ENCODE measurements at regions not wholly inside any gene's neighbourhood (a gene's known extent, or its start where the extent isn't known, plus 50 kb on each side); places are given as distances from the start of the nearest gene placed in this dataset.

- H2BK15ac ChIP-seq (ENCODE audit: low read depth, low read length): no peak overlapping the region
- no peak overlapping the region for H3K14ac ChIP-seq (replicated peaks; ENCODE audit: low read depth, low read length)
- no peaks in the 10 kb centered on the region for H4K20me1 ChIP-seq (ENCODE audit: insufficient read depth, low read length)
- peaks cover 10% of the 10 kb centered on the region for H3K4me1 ChIP-seq (ENCODE audit: control insufficient read depth, insufficient read depth, low read length)
- intact Hi-C loops (cut with micrococcal nuclease) (no loop called here), dilution Hi-C loops (cut with HindIII; ENCODE audit: low sequenced_read_pairs, unreplicated experiment) (no loop called here), in situ Hi-C loops (cut with MboI; ENCODE audit: low sequenced_read_pairs) (no loop called here)
- no peak overlapping the region for H2BK5ac ChIP-seq (ENCODE audit: low read depth, low read length, poor library complexity, severe bottlenecking)
- no peak overlapping the region for H3K23ac ChIP-seq (ENCODE audit: low read depth, low read length)
- no peaks in the 10 kb centered on the region for H3K9me3 ChIP-seq (ENCODE audit: control insufficient read depth, insufficient read depth, low read length)
- BruUV-seq (replicated peaks): no TSS peak
- ATAC-seq (ENCODE audit: low read depth) (no peak), DNase-seq (no peak)
- ChIA-PET CTCF (interaction anchor here (0.5 kb wide), 1 partner anchor 1103 kb away, joined by 10 read pairs; no protein-coding TSS in a partner anchor), POLR2A (ENCODE audit: unreplicated experiment) (no interaction called here)
- TF ChIP-seq CEBPB (IDR thresholded peaks at IDR 0.05; ENCODE audit: low read depth, low read length): no peak
- no peak overlapping the region for H2AK9ac ChIP-seq (replicated peaks; ENCODE audit: low read depth, low read length, poor library complexity)
- no peaks in the 10 kb centered on the region; the same call in 1 of the 2 replicates for H3K9me1 ChIP-seq (ENCODE audit: insufficient read depth, low read length)
- no peak overlapping the region; the same call in 1 of the 2 replicates for H2AK5ac ChIP-seq (ENCODE audit: low read depth, low read length)
- H3K18ac ChIP-seq (ENCODE audit: low read depth, low read length): no peak overlapping the region
- no peak overlapping the region for H2BK120ac ChIP-seq (ENCODE audit: low read depth, low read length)
- no peak overlapping the region for H3K4ac ChIP-seq (ENCODE audit: low read depth, low read length)
- H4K5ac ChIP-seq (ENCODE audit: low read depth, low read length): no peak overlapping the region
- no peak overlapping the region for H3K27ac ChIP-seq (ENCODE audit: insufficient read depth, low read length)
- no peak overlapping the region for H2AFZ ChIP-seq (replicated peaks; ENCODE audit: low read length, poor library complexity)
- 92% methylated on average over 4 of the region's 11 CpGs; no CpG with 5 or more reads in 1 of the 2 experiments for WGBS, 2 experiments (ENCODE audit: extremely low coverage in 2 of 2, insufficient read length in 1 of 2)
- H3K27me3 ChIP-seq (ENCODE audit: control insufficient read depth, insufficient read depth, low read length): no peaks in the 10 kb centered on the region
- H2BK20ac ChIP-seq (ENCODE audit: low read depth, low read length): no peak overlapping the region
- H3K4me3 ChIP-seq (ENCODE audit: insufficient read depth, low read depth, low read length): no peak overlapping the region
- H3K4me2 ChIP-seq (ENCODE audit: low read depth, low read length): no peak overlapping the region
- H3K56ac ChIP-seq (ENCODE audit: extremely low read depth, insufficient read depth, low read length): no peak overlapping the region
- no peaks in the 10 kb centered on the region for H3K79me1 ChIP-seq (ENCODE audit: low read depth in 1 of 2, low read length in 2 of 2)
- no peak overlapping the region for H3K9ac ChIP-seq (ENCODE audit: low read depth, low read length)
- no peaks in the 10 kb centered on the region for H3K36me3 ChIP-seq (ENCODE audit: control insufficient read depth, insufficient read depth, low read length)
- H4K91ac ChIP-seq (ENCODE audit: insufficient read depth, low read depth, low read length): no peak overlapping the region; the same call in 1 of the 2 replicates
- H4K8ac ChIP-seq (ENCODE audit: low read depth in 2 of 2, low read length in 2 of 2): no peak overlapping the region
These were observed 233.2 kb downstream of the KLF6 start for GRCh38 chr10:3551761-3552160.
